Body of pancreas (tissue), 4 donors: ENCODE measurements at regions not wholly inside any gene's neighbourhood (a gene's known extent, or its start where the extent isn't known, plus 50 kb on each side); places are given as distances from the start of the nearest gene placed in this dataset.

Experiments
- ATAC-seq: fragments of 150-250 bp; one replicate; pipeline ENCODE4 v1.9.1; 2016
- DNase-seq, 4 donors: peaks; one replicate each; pipeline ENCODE4 v3.0.0-alpha.2; 2019
- H3K27ac ChIP-seq, 4 donors: fragments of 200-600 bp; sonication (generic); 1 replicate in 3 of 4; 2 replicates in 1 of 4; pipeline versions ENCODE4 v1.5.1 to v1.6.1; 2016 to 2019; ENCODE audit warnings: mild to moderate bottlenecking in 1 of 4, mixed read lengths in 1 of 4, moderate library complexity in 1 of 4
- H3K27me3 ChIP-seq, 2 donors: fragments of 200-600 bp; sonication (generic); one replicate each; pipeline ENCODE4 v1.6.0; 2016; ENCODE audit warnings: mild to moderate bottlenecking in 1 of 2
- H3K36me3 ChIP-seq, 2 donors: fragments of 200-600 bp; sonication (generic); replicated peaks in 1 of 2; 2 replicates each; pipeline ENCODE4 v1.5.1; 2016; ENCODE audit warnings: low read depth in 2 of 2; ENCODE audit not compliant: insufficient read depth in 1 of 2
- H3K4me1 ChIP-seq: fragments of 200-600 bp; sonication (generic); one replicate; pipeline ENCODE4 v1.6.0; 2016
- H3K4me3 ChIP-seq, 2 donors: fragments of 200-600 bp; sonication (generic); 1 replicate in 1 of 2; 2 replicates in 1 of 2; pipeline ENCODE4 v1.5.1; 2016 to 2019
- H3K9me3 ChIP-seq, 3 donors: fragments of 200-600 bp; sonication (generic); 1 replicate in 2 of 3; 2 replicates in 1 of 3; pipeline ENCODE4 v1.5.1; 2016
- CTCF ChIP-seq, 7 experiments: fragments of 450-650 bp in 4 of 7; fragments of 200-600 bp in 3 of 7; sonication (generic) in 3 of 7; IDR thresholded peaks; one replicate each; pipeline ENCODE4 v1.5.1; 2016 to 2019; ENCODE audit warnings: antibody characterized with exemption in 7 of 7
- POLR2A ChIP-seq, 3 donors: fragments of 450-650 bp; IDR thresholded peaks; one replicate each; pipeline ENCODE4 v1.6.1; 2016; ENCODE audit warnings: antibody characterized with exemption in 3 of 3, mild to moderate bottlenecking in 2 of 3
- WGBS, 2 donors: methylation state at CpG; one replicate each; pipeline ENCODE4 v1.1.5; 2017; 5-methylcytosine and 5-hydroxymethylcytosine counted together
- intact Hi-C: fragments of 100-400 bp; cut with DNase I; formaldehyde crosslinking; loops from one replicate; pipeline ENCODE4 v1.15.1; 2023

GRCh38 chr1:87170157-87170556 lies 158.5 kb upstream of the LMO4 start:
- no peak overlapping the region for H3K4me3 ChIP-seq
- intact Hi-C loops: no loop called here
- TF ChIP-seq POLR2A (IDR thresholded peaks at IDR 0.05) (no peak), CTCF (IDR thresholded peaks at IDR 0.05) (no peak)
- no peaks in the 10 kb centered on the region for H3K9me3 ChIP-seq
- ATAC-seq: no peak
- DNase-seq: no peak
- no peaks in the 10 kb centered on the region for H3K36me3 ChIP-seq
- 75 to 76% methylated on average over 7 of the region's 7 CpGs for WGBS, 2 donors
- no peaks in the 10 kb centered on the region for H3K4me1 ChIP-seq
- H3K27me3 ChIP-seq: no peaks in the 10 kb centered on the region
- H3K27ac ChIP-seq: no peak overlapping the region

- 69 to 73% methylated on average over 4 of the region's 4 CpGs for WGBS, 2 donors
- DNase-seq (no peak), ATAC-seq (no peak)
- intact Hi-C loops: no loop called here
- Histone ChIP-seq H3K4me3 (no peak overlapping the region), H3K4me1 (no peaks in the 10 kb centered on the region), H3K9me3 (no peaks in the 10 kb centered on the region), H3K27ac (no peak overlapping the region), H3K36me3 (no peaks in the 10 kb centered on the region), H3K27me3 (no peaks in the 10 kb centered on the region)
- TF ChIP-seq CTCF (IDR thresholded peaks at IDR 0.05): no peak
- TF ChIP-seq POLR2A (IDR thresholded peaks at IDR 0.05): no peak
These were observed 157.6 kb upstream of the LMO4 start for GRCh38 chr1:87170931-87171598.

GRCh38 chr1:87173231-87173630 lies 155.4 kb upstream of the LMO4 start:
- no peak for DNase-seq
- no peak for ATAC-seq
- H3K9me3 ChIP-seq: no peaks in the 10 kb centered on the region
- no peak overlapping the region for H3K27ac ChIP-seq
- no peaks in the 10 kb centered on the region for H3K27me3 ChIP-seq
- TF ChIP-seq CTCF (IDR thresholded peaks at IDR 0.05) (no peak), POLR2A (IDR thresholded peaks at IDR 0.05) (no peak)
- intact Hi-C loops: no loop called here
- H3K4me1 ChIP-seq: no peaks in the 10 kb centered on the region
- H3K4me3 ChIP-seq: no peak overlapping the region
- WGBS, 2 donors: 66 to 82% methylated on average over 3 of the region's 3 CpGs
- no peaks in the 10 kb centered on the region for H3K36me3 ChIP-seq

GRCh38 chr1:87174724-87175245 lies 153.9 kb upstream of the LMO4 start:
- H3K4me1 ChIP-seq: no peaks in the 10 kb centered on the region
- ATAC-seq: no peak
- H3K27ac ChIP-seq: no peak overlapping the region
- no peak overlapping the region for H3K4me3 ChIP-seq
- WGBS, 2 donors: 49 to 61% methylated on average over 2 of the region's 2 CpGs
- DNase-seq: no peak
- H3K27me3 ChIP-seq: no peaks in the 10 kb centered on the region
- intact Hi-C loops: no loop called here
- TF ChIP-seq CTCF (IDR thresholded peaks at IDR 0.05) (no peak), POLR2A (IDR thresholded peaks at IDR 0.05) (no peak)
- no peaks in the 10 kb centered on the region for H3K9me3 ChIP-seq
- H3K36me3 ChIP-seq: no peaks in the 10 kb centered on the region

- intact Hi-C loops: no loop called here
- H3K27me3 ChIP-seq: no peaks in the 10 kb centered on the region
These were observed 152.6 kb upstream of the LMO4 start for GRCh38 chr1:87176087-87176486.

More at GRCh38 chr1:87176087-87176486, 152.6 kb upstream of the LMO4 start:
- Histone ChIP-seq H3K4me3 (no peak overlapping the region), H3K27ac (no peak overlapping the region), H3K9me3 (no peaks in the 10 kb centered on the region), H3K4me1 (no peaks in the 10 kb centered on the region), H3K36me3 (no peaks in the 10 kb centered on the region)
- 57 to 68% methylated on average over 5 of the region's 5 CpGs for WGBS, 2 donors
- ATAC-seq (no peak), DNase-seq (no peak)
- TF ChIP-seq CTCF (IDR thresholded peaks at IDR 0.05) (no peak), POLR2A (IDR thresholded peaks at IDR 0.05) (no peak)
